ENCODE measurements at regions not wholly inside any gene's neighbourhood (a gene's known extent, or its start where the extent isn't known, plus 50 kb on each side); places are given as distances from the start of the nearest gene placed in this dataset.
A peak's percentile ranks its signal among the peaks of the same experiment; 100 is the strongest.
"Not testable (repeated sequence)": the region's sequence is repeated elsewhere in the genome, so short reads cannot be mapped to it uniquely, and the experiment has no call there.

DNA sequence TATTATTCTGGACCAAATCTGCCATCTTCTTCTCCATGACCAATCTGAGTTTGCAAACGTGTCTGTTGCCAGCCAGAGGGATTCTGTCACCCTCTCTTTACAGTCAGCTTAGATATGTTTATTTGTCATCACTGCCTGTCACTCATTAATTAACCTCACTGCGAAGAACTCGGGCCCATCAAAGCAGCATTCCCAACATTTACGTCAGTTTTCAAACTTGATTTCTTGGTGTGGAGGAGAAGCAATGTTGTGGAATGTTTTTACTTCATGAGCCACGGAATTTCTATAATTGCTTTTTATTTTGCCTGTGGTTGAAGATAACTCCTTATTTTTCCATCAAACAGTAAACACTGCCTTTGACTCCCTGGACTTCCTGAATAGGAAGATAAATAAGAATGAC, 91.8 kb upstream of the CNKSR3 start:
- no peak for DNase-seq

DNA sequence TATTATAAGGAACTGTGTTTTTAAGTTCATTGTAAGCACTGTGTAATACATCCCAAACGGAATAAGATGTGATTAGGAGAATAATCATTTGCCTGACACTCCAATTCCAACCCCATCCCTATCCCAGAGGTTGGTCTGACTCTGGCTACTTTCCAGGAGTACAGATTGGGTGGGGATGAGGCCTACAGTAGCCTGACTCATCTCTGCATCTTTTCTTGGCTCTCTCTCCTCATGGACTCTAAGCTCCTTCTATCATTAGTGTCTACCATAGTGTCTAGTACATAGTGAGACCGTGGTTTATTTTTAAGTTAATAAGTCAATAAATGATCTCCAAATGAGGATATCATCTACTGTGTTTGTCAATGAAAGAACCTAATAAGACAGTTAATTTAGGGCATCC, 92.2 kb upstream of the CNKSR3 start:
- no peak for DNase-seq

DNA sequence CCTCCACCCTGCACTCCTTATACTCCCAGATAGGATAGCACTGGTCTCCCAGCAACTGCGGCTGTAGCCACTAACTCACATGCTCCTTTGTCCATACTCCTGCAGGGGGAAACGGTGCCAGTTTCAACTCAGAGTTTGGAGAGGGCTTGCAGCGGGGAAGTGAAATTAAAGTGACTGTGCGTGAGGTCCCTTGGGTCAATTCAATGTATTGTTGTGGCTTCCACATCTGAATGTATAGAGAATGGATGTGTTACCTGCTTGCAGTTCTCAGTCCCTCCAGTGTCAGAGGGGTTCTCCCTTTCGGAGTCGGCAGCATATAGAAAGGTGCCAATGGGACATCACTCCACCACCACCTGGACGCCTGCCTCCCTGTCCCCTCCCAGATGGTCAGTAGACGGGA, 93.6 kb upstream of the CNKSR3 start:
- no peak for DNase-seq

DNA sequence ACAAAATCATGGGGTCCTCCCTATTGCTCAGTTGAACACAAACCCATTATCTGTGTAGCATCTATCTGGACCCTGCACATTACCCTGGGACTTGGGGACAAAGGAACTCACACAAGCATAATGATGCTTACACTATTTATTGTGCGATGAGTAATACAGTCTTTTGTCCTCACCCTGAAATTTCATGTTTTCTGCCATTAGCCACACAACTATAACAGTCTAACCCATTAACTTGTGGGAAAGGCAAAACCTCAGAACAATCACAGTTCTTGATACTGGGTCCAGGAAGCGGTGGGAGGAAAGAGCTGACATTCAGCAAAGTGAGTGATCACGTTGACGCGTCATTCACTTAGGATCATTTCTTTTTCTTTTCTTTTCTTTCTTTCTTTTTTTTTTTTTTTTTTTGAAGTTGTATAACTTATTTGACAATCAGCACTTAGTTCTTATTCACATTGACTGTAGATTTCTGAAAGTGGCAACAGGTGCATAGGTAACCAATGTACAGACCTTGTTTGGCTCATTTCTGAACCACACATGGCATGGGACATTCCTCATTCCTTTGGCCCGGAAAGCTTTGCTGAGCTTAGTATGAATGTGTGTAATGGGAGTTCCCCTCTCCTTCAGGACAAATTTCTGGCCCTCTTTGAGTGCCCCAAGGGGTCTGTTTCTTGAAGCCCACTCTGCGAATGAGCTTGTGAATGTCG, 94.8 kb upstream of the CNKSR3 start:
- no peak for DNase-seq

DNA sequence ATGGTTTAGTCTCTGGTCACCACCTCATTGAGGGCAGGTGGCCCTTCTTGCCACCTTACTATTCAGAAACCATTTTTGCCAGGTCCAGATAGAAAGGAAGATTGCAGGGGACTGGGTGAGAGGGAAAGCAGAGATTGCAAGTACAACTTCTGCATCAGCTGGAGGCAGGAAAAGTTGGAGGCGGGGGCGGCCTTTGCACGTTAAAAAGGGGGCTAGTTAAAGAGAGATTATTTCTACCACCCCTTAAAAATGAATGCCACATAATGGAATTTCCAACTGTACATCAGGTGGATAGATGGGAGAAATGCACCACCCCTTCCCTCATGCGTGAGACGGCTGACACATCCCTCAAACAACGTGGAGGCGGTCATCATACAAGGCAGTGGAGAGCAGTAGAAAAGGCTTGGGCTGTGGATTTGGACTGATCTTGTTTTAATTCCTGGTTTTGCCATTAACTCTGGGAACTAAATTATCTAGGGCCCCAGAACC, 95.4 kb upstream of the CNKSR3 start:
- no peak for DNase-seq

DNA sequence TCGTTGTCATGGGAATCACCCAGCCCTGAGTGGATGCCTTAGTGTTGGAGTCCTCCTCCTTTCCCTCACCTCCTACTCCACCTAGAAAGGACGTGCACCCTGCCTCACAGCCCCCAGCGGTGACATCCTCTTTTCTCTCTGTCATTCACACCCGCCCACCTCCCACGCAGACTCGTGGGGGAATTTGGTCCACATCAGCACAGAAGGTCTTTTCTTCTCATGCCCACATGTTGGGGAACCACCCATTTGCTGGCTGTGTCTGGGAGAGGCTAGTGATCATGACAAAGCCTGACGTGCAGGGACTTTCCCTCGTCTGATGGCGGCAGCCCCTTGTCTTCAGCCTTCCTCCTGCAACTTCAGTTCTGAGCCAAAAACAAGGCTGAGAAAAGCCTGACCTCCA, 96.0 kb upstream of the CNKSR3 start:
- DNase-seq = no peak

DNA sequence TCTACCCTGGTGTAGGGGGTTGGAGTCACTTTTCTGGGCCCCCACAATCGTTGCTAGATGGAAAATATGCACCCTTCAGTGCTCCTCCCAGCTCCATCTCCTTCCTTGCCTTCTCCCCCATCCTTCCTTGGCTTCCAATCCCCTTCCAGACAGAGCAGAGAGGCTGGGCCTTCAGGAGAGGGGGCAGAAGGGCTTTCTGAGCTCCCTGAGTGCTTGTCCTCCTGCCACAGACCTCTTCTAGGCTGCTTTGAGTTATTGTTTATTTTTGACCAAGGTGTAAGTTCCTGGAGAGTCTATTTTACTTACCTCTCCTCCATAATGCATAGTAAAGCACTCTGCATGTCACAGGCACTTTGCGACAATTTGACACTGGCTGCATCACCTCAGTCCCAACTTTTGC, 96.4 kb upstream of the CNKSR3 start:
- no peak for DNase-seq

DNA sequence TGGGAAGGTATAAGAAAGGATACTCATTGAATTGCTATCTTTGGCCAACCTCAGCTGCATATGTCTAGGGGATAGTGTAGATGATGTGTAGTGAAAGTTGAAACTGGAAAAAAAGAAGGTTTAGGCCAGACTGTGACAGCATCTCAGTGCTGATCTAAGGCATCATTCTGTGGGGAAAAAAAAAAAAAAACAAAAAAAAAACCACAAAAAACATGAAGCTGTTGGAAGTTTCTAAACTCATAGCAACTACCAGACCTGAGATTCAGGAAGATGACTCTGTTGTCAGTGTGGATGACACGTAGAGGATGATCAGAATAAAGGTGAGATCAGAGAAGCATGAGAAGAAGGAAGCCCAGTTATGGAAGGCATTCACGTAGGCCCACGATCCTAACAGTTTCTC, 100.8 kb upstream of the CNKSR3 start:
- no peak for DNase-seq

DNA sequence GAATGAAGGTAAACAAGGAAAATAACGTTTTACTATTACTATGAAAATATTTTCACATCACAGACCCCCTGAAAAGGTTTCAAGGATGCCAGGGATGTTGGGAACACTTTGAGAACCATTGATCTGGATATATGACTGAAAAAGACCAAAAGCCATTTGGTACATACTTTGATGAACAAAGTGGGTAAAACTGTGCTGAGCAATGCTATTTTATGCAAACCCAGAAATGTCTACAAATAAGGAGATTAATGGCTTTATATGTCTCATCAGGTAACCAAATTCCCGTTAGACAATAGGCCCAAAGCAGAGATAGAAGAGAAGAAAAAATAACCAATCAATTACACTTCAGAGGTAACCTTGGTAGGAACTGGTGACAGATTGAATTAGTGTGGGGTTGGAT, 101.4 kb upstream of the CNKSR3 start:
- DNase-seq = no peak

DNA sequence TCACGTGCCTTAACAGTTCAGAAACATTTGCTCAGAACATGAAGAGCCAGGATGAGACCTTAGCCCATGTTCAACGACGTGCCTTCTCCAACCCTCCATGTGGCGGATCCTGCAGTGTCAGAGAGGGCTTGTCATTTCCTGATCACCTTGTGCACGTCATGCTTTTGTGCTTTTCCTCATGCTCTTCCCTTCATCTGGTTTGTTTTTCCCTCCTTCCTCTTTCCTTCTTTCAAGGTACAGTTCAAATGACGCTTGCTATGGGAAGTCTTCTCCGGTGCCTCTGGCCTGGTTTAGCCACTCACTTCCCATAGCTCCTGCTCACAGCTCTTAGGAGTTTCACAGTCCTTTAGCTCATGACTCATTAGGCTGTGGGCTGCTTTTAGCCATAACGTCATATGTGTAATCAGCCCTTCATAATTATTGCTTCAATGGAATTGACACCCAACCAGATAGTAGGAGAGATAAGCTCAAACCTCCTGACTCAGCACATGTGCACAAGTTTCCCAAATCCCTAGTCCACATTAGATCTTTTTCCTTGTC, 102.7 kb upstream of the CNKSR3 start:
- peak; percentile 6 for DNase-seq

DNA sequence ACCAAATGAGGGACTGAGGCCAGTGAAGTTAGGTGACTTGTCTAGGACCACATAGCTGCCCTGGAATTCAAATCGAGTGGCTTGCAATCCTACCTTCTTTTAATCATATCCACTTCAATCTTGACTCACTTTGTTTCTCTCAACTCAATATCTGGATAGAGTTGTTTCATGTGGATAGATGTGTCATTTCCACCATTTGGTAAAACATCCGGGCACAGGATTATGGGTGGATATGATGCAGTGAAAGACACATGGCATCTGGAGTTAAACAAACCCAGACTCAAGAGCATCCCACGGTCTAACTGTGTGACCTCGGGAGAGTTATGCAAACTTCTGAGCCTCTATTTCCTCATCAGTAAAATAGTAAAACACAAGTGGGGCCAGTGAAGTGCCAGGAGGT, 103.6 kb upstream of the CNKSR3 start:
- DNase-seq = no peak

DNA sequence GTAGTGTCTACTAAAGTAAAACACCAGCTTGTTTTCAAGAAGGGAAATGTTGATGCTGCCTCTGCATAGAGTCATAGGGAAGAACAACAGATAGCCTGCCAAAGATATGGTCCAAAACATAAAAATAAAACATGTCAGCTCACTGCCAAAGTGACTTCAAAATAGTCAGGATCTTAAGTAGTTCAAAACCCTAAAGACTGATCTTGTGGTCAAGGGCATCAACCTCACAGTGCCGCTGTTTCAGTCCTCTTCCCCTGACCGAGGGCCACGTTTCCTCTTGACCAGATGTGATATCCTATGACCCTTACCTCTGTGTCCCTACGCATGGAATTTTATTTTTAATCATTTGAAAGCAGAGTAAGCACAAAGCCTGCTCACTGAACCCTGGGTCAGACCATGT, 104.2 kb upstream of the CNKSR3 start:
- DNase-seq = no peak

DNA sequence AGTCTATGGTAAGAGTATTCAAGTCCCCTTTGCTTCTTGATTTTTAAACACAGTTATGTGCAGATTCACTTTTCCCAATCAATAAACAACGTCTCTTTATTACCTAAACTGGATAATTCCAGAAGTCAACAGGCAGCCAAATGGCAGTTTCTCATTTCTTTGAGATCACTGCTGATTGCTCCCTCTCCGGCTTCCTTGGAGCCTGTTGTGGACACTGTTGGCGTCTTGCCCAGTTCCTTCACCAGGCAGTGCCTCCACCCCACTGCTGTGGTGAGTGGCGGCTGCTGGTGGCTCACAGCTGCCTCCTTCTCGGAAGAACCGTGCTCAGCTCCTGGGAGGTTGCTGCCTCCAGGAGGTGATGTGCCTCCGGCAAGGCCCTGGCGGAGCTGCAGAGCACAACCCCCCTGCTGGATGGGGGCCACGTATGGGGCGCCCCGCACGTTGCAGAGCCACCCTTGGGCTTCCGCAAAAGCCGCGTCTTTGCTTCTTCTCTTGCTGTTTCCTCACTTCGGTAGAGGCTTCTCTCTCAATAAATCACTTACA, 105.1 kb upstream of the CNKSR3 start:
- no peak for DNase-seq

DNA sequence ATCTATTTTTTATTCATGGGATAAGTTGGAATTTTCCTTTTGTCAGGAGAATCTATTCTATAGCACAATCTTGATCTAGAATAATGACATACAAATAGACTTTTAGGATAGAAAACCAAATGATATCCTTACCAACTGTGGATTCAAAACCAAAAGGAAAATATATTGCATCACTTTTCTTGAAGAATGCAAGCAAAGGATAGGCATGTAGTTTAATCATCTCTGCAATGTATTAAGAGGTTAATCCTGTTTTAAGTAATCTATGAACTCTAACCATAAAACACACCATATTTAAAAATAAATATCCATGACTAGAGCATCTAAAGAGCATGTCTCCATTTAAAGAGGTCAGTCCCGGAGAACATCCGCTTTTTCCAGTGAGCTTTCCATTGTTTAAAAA, 106.7 kb upstream of the CNKSR3 start:
- DNase-seq = no peak

DNA sequence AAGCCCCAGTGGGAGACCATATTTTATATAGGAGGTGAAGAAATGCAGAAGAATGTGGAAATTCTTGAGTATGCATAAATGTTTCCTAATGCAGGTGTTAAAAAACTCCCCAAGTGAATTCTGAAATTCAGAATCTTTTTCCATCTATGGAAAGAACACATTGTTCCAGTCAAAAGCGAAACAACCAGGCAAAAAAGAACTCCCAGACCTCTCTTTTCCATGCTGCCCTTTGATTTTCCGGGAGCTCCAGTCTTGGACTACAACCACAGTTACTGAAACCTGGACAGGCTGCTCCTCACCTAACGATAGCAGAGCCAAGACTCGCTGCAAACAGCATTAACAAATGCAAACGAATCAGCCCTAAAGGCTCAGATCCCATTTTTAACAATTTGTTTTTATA, 108.7 kb upstream of the CNKSR3 start:
- DNase-seq = no peak

DNA sequence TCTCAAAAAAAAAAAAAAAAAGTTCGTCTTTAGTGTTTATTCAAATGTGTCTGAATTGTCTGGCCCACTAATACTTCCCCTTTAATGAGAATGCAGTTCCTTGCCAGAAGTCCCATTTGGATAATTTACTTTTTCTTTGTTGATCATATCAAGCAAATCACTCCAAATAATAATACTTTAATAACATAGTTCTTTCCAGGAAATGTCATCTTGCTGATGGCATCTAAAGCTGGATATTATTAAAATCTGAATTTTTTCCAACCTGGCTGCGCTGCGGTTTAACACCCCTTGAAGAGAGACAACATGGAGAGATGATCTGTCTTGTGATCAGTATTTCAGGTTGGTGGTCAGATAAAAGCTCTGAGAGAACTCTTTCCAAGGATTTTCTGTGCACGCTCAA, 111.2 kb upstream of the CNKSR3 start:
- no peak for DNase-seq

DNA sequence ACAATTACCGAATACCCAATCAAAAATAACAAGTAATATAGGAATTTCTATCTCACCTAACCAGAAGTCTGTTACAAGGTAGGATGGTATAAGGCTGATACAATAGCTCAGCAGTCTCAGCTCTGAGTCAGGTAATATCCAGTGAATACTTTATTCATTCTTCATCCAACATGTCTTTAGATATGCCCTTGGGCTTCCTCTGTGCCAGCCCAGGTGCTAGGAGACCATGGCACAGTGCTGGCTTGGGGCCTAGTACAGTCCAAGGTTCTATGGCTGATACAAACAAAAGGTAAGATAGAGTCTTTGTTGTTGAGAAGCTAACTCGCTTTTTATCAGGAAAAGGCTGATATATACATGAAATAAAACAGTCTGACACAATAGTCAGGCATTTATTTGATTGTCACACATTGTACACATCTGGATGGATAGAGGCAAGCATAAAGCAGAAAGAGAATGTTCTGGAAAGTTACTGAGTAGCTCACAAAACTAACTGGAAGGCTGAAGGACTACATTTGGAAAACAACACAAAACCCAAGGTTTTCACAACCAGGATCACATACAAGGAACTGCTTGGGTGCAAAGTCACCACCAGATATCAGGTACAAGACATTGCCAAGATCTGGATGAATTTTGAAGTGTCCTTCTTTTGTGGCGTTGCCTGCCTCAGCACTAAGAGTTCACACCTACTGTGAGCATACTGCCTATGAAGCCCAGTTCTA, 110.4 kb upstream of the SCAF8 start:
- DNase-seq = no peak

DNA sequence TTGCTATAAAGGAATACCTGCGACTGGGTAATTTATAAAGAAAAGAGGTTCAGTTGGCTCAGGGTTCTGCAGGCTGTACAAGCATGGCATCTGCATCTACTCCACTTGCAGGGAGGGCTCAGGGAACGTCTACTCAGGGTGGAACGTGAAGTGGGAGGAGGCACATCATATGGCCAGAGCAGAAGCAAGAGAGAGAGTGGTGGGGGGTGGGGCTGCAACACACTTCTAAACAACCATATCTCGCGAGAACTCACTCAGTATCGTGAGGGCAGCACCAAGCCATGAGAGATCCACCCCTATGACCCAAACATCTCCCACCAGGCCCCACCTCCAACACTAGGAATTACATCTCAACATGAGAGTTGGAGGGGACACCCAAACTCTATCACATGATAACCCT, 109.8 kb upstream of the SCAF8 start:
- no peak for DNase-seq

DNA sequence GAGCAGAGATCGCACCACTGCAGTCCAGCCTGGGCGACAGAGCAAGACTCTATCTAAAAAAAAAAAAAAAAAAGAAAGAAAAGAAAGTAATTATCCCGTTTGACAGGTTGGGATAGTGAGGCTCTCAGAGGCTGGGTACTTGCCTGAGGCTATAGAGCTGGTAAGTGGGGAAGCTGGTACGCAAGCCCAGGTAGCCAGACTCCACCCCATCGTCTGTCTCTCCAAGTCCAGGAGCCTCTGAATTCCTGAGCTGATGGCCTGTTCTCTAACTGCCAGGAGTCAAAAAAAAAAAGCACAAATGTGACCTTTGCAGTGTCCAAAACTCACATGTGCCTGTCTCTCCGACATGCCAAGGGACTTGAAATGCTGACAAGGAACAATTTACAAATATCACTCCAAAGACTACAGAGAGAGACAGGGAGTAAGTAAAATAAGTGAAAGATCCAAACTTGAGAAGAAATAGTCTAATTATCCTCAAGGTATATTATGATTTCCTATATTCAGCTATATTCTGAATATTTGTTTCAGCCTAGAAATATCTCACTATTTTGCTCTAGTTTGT, 109.1 kb upstream of the SCAF8 start:
- no peak for DNase-seq

DNA sequence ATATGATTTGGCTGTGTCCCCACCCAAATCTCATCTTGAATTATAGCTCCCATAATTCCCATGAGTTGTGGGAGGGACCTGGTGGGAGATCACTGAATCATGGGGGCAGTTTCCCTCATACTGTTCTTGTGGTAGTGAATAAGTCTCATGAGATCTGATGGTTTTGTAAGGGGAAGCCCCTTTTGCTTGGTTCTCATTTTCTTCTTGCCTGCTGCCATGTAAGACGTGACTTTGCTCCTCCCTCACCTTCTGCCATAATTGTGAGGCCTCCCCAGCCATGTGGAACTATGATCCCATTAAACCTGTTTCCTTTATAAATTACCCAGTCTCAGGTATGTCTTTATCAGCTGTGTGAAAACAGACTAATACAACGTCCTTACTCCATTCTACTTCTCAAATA, 108.5 kb upstream of the SCAF8 start:
- not testable (repeated sequence) for DNase-seq

DNA sequence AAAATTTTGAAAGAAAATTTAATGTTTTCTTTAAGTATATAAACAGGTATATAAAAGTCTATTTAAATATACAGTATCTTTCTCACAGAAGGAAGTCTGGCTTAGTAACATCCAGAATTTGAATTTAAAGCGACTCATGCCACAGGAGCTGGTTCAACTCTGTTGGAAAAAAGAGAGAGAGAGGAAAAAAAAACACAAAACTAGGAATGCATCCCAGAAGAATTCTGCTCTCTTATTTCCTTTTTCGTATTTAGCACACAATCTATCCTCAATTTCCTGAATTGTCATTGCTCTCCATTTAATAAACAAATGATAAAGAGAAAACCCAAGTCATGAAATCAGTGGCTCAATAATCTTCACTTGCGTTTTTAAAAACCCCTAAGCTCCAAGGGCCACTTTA, 107.5 kb upstream of the SCAF8 start:
- DNase-seq = no peak

DNA sequence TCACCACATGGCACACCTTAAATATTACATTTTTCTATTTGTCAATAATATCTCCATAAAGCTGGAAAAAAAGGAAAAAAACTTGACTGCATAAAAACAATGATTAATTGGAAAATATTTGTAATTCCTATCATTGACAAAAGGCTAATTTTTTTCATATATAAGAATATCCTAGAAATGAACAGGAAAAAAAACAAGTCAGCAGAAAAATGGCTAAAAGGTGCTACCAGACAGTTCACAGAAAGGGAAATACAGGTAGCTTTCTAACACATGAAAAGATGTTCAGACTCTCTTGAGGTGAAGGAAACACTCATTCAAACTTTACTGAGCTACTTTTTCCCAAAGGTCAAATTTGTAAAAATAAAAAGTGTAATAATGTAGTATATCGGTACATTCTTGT, 104.1 kb upstream of the SCAF8 start:
- DNase-seq = no peak

DNA sequence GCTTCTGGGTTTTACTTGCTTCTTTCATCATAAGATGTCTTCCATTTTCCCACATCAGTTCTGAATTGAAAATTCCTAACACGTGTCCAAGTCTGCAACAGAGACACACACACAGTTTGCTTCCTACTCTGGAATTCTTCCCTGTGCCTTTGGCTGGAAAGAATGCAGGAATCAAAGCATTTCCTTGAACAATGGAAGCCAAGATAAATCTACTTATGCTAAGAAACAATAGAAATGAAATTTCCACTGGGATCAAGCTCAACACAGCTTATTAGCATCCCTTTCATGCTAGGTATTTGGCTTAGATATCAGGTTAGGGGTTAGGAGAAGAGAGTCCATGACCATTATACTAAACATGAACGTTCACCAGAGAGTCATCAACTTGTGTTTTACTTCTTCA, 101.1 kb upstream of the SCAF8 start:
- DNase-seq = no peak

DNA sequence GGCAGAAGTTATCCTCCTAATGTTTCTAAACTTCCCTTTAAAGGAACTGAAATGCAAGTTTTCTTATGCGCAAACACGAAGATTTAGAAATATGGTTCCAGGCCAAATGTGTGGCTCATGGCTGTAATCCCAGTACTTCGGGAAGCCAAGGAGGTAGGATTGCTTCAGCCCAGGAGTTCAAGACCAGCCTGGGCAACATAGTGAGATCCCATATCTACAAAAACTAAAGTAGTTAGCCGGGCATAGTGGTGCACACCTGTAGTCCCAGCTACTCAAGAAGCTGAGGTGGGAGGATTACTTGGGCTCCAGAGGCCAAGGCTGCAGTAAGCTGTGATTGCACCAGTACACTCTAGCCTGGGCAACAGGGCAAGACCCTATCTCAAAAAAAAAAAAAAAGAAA, 95.8 kb upstream of the SCAF8 start:
- DNase-seq = no peak

Data from NCI-H526 treated with DMSO at 0.1 percent for 48 hours (cell line).